DLD1 (cell line): ENCODE measurements at regions not wholly inside any gene's neighbourhood (a gene's known extent, or its start where the extent isn't known, plus 50 kb on each side); places are given as distances from the start of the nearest gene placed in this dataset.
"Not testable (repeated sequence)": the region's sequence is repeated elsewhere in the genome, so short reads cannot be mapped to it uniquely, and the experiment has no call there.

Source experiments
- in situ Hi-C: cut with HindIII; loops from 2 replicates; pipeline ENCODE4 v1.10.0; 2017; ENCODE audit warnings: low sequenced_read_pairs

DNA sequence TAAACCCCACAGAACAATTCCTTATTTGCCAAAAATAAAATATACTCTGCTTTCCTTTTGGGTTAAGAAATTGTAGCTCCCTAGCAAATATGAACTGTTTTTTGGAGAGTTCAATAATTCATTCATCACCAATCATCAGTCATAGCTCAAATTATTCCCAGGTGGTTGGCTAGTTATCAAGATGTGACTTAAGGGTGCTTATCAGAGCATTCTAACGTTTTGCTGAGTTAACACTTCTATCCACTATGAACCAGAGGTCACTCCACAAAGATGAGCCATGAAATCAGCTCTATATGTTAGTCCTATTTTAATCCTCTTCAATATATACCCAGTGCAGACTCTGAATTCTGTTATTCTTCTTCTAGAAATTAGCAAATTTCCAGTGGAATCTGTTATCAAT lies 379.1 kb downstream of the TENT5A start:
- in situ Hi-C loops = no loop called here

GRCh38 chr6:81371930-81372329 lies 380.6 kb downstream of the TENT5A start:
- in situ Hi-C loops = no loop called here

GRCh38 chr6:81366972-81367371 lies 385.5 kb downstream of the TENT5A start:
- in situ Hi-C loops = no loop called here

- in situ Hi-C loops = no loop called here
Observed at GRCh38 chr6:81362246-81362645, 390.2 kb downstream of the TENT5A start.

DNA sequence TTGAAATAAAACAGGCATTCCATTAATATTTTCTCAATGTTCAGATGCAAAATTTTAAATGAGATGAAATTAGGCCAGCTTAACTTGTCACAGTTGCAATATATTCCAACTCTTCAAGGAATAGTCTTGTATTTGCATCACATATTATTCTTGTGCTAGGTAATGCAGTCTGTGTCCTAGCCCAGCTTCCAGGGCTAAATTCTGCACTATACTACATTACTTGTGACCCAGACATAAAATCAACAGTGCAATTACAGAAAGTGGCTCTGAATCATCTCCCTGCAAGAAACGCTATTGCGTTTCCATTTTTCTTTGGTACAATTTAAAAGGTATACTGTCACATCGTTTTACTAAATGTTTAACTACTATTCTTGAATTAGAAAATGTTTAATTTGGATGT lies 399.2 kb downstream of the TENT5A start:
- in situ Hi-C loops = no loop called here

GRCh38 chr6:81344026-81344425 lies 408.5 kb downstream of the TENT5A start:
- in situ Hi-C loops = not testable (repeated sequence)

- in situ Hi-C loops = no loop called here
Observed at GRCh38 chr6:81340946-81341345, 411.5 kb downstream of the TENT5A start.

DNA sequence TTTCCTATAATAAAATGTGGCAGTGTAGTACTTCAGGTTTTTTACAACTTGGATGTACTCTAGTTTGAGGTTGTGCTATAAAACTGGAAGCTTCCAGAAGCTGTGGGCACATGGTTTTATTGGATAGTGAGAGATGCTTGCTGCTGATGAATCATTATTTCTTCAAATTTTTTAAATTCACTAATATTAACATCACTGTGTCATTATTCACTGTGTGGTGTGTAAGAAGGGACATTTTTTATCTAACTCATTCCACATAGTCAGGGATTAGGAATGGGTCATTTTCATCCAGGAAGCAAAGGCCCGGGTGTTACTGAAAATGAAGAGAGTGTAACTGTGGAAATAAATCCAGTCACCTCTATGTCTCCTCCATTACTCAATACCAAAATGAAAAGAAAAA lies 421.0 kb downstream of the TENT5A start:
- in situ Hi-C loops = no loop called here

DNA sequence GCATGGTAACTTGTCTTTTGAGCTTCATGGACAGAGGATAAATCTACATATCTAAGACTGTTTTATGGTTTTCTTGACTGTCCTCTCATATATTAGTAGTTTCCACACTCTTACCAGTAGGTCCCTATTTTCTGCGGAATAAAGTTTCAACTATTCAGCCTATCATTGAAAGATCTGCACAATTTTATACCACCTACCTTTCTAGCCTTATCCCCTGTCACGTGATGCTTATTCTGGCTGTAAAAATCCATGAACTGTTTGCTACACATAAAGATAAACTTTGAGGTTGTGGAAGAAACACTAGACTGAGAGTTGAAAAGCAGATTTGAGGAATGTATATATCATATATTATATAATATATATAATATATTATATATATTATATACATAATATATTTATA lies 423.8 kb downstream of the TENT5A start:
- in situ Hi-C loops = no loop called here

DNA sequence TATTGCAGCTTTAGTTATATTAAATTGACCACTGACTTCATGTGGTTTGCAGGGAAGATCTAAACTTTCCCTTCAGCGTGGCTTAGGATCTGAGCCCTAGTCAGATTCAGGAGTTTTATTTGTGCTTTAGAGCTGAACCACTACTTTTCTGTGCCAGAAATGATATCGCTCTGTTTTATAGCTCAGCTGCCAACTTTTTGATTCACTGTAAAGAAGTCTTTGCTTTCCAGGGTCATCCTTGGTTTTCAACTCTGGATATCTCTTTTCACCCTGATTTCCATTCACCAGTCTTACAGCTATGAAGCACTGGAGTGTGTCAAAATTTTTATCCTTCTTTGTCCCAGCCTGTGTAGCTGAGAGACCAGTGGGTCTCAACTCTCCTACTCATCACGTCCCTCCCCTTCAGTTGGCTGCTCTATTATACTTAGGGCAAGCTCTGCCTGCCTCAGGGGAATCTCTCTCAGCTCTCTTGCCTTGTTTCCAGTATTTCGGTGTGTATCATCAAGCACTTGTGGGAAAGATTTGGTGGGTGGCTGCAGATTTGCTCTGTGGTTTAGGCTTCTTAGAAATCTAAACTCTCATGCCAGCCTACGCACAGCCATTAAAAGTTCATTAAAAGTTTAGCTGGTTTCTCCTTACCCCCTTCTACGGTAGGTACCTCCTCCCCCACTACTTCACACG lies 425.5 kb downstream of the TENT5A start:
- in situ Hi-C loops = no loop called here

DNA sequence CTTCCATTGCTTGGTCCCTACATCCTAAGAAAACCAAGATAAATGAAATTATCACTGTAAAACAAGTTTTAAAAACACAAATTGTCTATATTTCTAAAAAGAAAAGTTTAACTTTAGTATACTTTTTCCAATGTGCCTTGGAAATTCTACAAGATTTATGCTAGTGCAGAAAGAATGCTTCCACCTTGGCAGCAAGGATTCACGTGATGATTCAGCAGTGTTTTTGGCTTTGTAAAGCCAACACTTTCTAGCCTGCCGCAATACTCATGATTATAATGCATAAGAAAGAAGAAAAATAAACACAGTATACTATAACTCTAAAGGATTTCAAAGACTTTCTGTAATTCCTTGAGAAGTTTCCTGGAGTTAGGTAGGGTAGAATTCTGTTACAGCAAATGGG lies 442.7 kb downstream of the TENT5A start:
- in situ Hi-C loops = no loop called here

DNA sequence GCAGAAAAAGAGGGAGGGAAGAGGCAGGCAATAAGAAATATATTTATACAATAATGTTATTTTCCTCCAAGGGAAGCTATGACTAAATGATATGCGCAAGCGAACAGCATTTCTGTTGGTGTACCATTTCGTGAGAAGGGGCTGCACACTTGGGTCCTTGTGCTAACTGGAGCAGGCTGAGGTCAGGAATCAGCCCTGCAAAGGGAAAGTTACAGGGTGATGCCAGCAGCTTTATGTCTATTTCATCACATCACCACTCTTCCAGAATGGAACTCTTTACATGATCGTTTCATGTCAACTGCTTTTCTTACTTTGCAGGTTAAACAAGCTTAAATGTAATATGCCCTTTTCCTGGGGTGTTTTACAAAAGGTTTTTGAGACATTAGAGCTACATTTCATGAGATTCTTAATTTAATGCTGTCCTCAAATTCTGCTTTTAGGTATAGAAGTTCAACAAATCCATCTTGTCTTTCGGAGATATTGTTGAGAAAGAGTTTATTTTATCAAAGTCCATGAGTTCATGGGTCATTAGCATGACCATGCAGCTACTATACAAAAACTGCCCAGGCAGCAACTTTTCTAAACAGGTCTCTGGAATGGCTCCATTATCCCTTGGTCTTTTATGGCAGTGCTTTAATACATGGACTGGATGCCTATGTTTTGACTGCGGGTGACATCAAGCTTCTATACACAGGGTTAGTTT lies 443.8 kb downstream of the TENT5A start:
- in situ Hi-C loops = no loop called here

DNA sequence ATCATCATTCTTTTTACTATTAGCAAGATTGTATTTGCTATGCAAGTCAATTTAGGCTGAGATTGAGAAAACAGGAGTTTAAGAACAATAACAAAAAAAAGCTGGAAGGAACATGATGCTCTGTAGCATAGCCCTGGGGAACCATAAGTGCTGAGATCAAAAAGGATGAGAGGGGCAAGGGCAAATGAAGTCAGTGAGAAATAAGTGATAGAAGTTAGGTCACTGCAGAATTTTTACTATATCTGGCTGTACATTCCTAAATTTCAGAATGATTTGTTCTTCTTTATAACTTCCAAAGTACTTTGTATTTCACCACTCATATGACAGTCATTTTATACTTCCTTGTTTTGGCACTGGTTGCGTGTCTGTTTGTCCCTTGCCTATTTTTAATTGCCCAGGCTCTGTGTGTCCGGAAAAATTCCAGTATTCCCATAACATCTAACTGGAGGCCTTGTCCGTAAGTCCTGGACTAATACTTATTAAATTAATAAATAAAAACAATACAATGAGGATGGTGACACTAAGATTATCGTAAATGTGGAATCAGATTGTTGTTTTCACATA lies 444.7 kb downstream of the TENT5A start:
- in situ Hi-C loops = no loop called here

DNA sequence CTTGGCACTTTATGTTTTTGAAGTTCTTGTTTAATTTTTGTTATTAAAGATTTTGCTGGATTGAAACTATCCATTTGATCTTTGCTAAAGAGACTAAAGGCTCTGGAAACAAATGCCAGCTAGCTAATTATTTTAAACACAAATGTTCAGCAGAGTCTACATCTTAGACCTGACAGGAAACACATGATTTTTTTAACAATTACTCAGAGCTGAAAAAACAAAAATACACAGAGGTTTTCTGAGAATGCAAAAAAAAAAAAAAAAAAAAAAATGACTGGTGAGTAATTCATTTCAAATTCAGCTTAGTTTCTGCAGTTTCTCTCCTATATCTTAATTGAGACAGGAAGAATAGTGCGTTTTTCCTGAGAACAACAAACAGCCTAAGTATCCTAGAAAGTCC lies 448.0 kb downstream of the TENT5A start:
- in situ Hi-C loops = no loop called here

- in situ Hi-C loops = no loop called here
Observed at GRCh38 chr6:81300961-81301360, 451.5 kb downstream of the TENT5A start.

DNA sequence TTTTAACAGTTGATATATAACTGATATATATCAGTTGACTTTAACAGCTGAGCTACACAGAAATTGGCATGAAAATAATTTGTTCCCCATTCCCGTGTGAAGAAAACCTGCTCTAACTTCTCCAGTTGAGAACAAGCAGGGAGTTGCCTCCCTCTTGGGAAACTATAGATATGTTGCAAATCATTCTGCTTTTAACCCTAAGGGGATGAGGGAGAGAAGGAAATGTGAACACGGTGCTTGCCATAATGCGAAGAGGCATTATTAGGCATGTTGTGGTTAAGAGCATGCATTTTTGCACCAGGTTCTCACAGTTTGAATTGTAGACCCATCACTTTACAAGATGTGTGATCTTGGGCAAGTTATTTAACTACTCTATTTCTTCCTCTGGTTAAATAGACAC lies 453.7 kb downstream of the TENT5A start:
- in situ Hi-C loops = no loop called here

GRCh38 chr6:81295310-81295709 lies 457.2 kb downstream of the TENT5A start:
- in situ Hi-C loops = no loop called here

GRCh38 chr6:81293896-81294295 lies 458.6 kb downstream of the TENT5A start:
- in situ Hi-C loops = no loop called here

- in situ Hi-C loops = no loop called here
Observed at GRCh38 chr6:81289229-81289628, 463.3 kb downstream of the TENT5A start.

DNA sequence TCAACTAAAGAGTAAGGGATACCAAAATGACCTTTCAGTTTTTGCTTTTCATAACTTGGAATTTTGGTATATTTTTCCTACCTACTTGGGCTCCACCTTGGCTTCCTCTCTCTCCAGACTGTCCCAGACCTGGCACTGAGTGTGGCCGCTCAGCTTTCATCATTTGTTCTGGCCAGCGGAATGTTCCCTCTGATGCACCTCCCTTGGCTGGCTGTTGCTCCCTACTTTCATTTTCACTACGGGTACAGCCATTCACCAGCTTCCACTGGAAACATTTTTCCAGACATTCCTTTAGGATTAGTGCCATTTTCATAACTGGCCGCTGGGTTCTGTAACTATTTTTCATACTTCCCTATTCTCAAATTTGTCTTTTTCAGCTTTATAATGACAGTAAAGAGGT lies 487.4 kb downstream of the TENT5A start:
- in situ Hi-C loops = no loop called here

DNA sequence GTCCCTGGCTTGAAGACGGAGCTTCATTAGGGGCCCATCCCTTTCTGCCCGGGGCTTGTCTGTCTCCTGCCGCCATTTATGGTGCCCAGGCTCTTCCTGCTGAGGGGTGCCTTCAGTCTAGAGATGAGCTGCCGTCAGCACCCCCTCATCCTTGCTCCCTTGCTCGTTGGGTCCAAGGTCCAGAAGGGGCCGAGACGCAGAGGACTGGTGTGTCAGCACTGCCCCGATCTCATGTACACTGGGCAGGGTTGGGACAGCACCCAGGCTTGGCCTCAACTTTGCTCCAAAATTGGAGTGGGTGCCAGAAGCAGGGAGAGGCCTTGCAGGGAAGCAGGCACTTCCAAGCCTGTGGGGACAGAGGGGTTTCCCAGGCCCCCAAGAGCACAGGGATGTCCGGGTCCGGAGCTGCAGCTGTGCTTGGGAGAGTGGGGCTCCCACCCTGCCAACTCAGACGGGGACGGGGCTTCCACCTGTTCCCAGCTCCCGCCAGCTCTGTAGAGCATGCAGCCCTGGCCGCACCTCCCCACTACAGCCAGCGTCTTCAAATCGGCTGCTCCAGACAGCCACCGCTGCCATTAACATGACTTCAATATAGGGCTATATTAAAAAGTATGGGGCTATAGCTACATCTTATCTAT lies 488.8 kb downstream of the TENT5A start:
- in situ Hi-C loops = no loop called here

DNA sequence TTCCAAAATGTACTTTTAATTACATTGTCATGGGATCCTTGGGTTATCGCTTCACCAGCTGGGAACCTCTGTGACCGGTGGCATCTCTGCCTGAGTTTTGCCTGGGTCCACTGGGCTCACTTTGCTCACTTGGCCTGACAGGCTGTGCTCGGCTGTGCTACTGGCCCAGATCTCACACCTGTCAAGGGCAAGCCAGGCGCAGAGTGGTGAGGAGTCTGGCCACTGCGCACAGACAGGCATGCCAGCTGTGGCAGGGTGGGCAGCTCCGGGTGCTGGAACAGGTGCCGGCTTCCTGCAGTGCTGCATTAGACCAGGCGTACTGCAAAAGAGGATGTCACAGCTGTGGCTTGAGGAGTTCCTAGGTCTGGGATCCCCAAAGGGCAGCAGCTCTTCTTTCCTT lies 489.8 kb downstream of the TENT5A start:
- in situ Hi-C loops = no loop called here
